ENCODE measurements at regions not wholly inside any gene's neighbourhood (a gene's known extent, or its start where the extent isn't known, plus 50 kb on each side); places are given as distances from the start of the nearest gene placed in this dataset.

- TF ChIP-seq CTCF (IDR thresholded peaks at IDR 0.05): no peak
- DNase-seq (no peak), ATAC-seq (no peak)
- peaks cover 0 to 6% of the 10 kb centered on the region in 2 donors for H3K9me3 ChIP-seq
- no peaks in the 10 kb centered on the region for H3K36me3 ChIP-seq
- intact Hi-C loops (cut with DNase I): no loop called here
- H3K27ac ChIP-seq: no peak overlapping the region
- H3K27me3 ChIP-seq: no peaks in the 10 kb centered on the region
- H3K4me1 ChIP-seq: no peaks in the 10 kb centered on the region
- H3K4me3 ChIP-seq: no peak overlapping the region
Measured at GRCh38 chr3:163943664-163944063, 1134.6 kb downstream of the SI start.

- no peaks in the 10 kb centered on the region for H3K36me3 ChIP-seq
- no peak for TF ChIP-seq CTCF (IDR thresholded peaks at IDR 0.05)
- no peaks in the 10 kb centered on the region for H3K4me1 ChIP-seq
- H3K27ac ChIP-seq: no peak overlapping the region
- peaks cover 0 to 6% of the 10 kb centered on the region in 2 donors for H3K9me3 ChIP-seq
- no peaks in the 10 kb centered on the region for H3K27me3 ChIP-seq
- DNase-seq (no peak), ATAC-seq (no peak)
- H3K4me3 ChIP-seq: no peak overlapping the region
- intact Hi-C loops (cut with DNase I): no loop called here
Measured at GRCh38 chr3:163939926-163940325, 1138.4 kb downstream of the SI start.

DNA sequence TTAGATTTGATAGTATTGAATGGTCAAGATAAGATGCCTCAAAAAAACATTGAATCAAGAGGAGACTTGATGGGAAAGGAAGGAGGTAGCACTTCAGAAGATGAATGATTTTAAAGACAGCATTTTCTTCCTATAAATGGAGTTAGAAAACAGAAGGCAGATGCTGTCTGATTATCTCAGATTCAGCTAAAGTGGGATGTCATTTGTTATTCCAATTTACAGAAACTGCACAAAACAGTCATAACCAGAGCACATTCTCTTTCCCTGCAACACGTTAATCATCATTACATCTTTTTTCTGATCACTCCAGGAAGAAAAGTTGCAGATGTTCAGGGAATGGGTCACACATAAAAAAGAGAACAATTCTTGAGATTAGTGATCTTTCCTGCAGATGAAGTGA, 1141.8 kb downstream of the SI start:
- TF ChIP-seq CTCF (IDR thresholded peaks at IDR 0.05): no peak
- ATAC-seq (no peak), DNase-seq (no peak)
- peaks cover 0 to 3% of the 10 kb centered on the region in 2 donors for H3K9me3 ChIP-seq
- H3K27ac ChIP-seq: no peak overlapping the region
- intact Hi-C loops (cut with DNase I): no loop called here
- no peaks in the 10 kb centered on the region for H3K27me3 ChIP-seq
- H3K4me1 ChIP-seq: no peaks in the 10 kb centered on the region
- H3K36me3 ChIP-seq: no peaks in the 10 kb centered on the region
- no peak overlapping the region for H3K4me3 ChIP-seq

DNA sequence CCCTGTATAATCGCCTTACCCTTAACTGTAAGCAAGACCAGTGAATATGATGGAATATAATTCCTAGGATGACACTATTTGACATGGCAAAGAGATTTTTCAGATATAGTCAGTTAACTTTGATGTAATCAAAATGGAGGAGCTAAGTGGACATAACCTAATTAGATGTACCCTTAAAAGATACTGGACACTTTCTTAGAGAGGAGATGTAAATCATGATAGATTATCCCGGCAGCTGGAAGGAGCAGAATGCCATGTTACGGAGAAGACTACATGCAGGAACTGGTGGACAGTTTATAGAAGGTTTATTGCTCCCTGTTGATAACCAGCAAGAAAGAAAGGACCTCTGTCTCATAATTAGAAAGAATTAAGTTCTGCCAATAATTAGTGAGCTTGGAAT, 1142.9 kb downstream of the SI start:
- no peak for ATAC-seq
- Histone ChIP-seq H3K27ac (no peak overlapping the region), H3K4me3 (no peak overlapping the region), H3K4me1 (no peaks in the 10 kb centered on the region), H3K36me3 (no peaks in the 10 kb centered on the region), H3K9me3 (peaks cover 0 to 3% of the 10 kb centered on the region in 2 donors), H3K27me3 (no peaks in the 10 kb centered on the region)
- intact Hi-C loops (cut with DNase I): no loop called here
- no peak for TF ChIP-seq CTCF (IDR thresholded peaks at IDR 0.05)
- DNase-seq: no peak

- intact Hi-C loops (cut with DNase I): no loop called here
- no peaks in the 10 kb centered on the region for H3K9me3 ChIP-seq
- H3K36me3 ChIP-seq: no peaks in the 10 kb centered on the region
- DNase-seq (no peak), ATAC-seq (no peak)
- TF ChIP-seq CTCF (IDR thresholded peaks at IDR 0.05): no peak
- no peaks in the 10 kb centered on the region for H3K27me3 ChIP-seq
- H3K4me1 ChIP-seq: no peaks in the 10 kb centered on the region
- H3K4me3 ChIP-seq: no peak overlapping the region
- no peak overlapping the region for H3K27ac ChIP-seq
Measured at GRCh38 chr3:163929069-163929652, 1149.1 kb downstream of the SI start.

All from left lung (tissue), 4 donors.